ENCODE measurements at regions not wholly inside any gene's neighbourhood (a gene's known extent, or its start where the extent isn't known, plus 50 kb on each side); places are given as distances from the start of the nearest gene placed in this dataset.

GRCh38 chr12:30144777-30145683, 361.3 kb upstream of the TMTC1 start:
- Histone ChIP-seq H3K27me3 (replicated peaks; ENCODE audit: control insufficient read depth, insufficient read depth, low read length) (no peaks in the 10 kb centered on the region), H3K36me3 (ENCODE audit: control insufficient read depth, insufficient read depth, low read length) (no peaks in the 10 kb centered on the region), H3K4me3 (replicated peaks; ENCODE audit: low read depth, low read length) (no peak overlapping the region)
- TF ChIP-seq CTCF (IDR thresholded peaks at IDR 0.05; ENCODE audit: insufficient read depth, low read length, poor library complexity, severe bottlenecking), result no peak
- no peak for DNase-seq (ENCODE audit: extremely low read depth, insufficient read length)

- H3K36me3 ChIP-seq (ENCODE audit: control insufficient read depth, insufficient read depth, low read length), result no peaks in the 10 kb centered on the region
- H3K4me3 ChIP-seq (replicated peaks; ENCODE audit: low read depth, low read length), result no peak overlapping the region
- no peak for DNase-seq (ENCODE audit: extremely low read depth, insufficient read length)
- TF ChIP-seq CTCF (IDR thresholded peaks at IDR 0.05; ENCODE audit: insufficient read depth, low read length, poor library complexity, severe bottlenecking), result no peak
- no peaks in the 10 kb centered on the region for H3K27me3 ChIP-seq (replicated peaks; ENCODE audit: control insufficient read depth, insufficient read depth, low read length)
Observed at GRCh38 chr12:30142301-30142700, 358.6 kb upstream of the TMTC1 start.

GRCh38 chr12:30138483-30138882, 354.7 kb upstream of the TMTC1 start:
- no peak for TF ChIP-seq CTCF (IDR thresholded peaks at IDR 0.05; ENCODE audit: insufficient read depth, low read length, poor library complexity, severe bottlenecking)
- H3K4me3 ChIP-seq (replicated peaks; ENCODE audit: low read depth, low read length), result no peak overlapping the region
- no peak for DNase-seq (ENCODE audit: extremely low read depth, insufficient read length)
- H3K27me3 ChIP-seq (replicated peaks; ENCODE audit: control insufficient read depth, insufficient read depth, low read length), result no peaks in the 10 kb centered on the region
- no peaks in the 10 kb centered on the region for H3K36me3 ChIP-seq (ENCODE audit: control insufficient read depth, insufficient read depth, low read length)

GRCh38 chr12:30136696-30137095, 353.0 kb upstream of the TMTC1 start:
- H3K36me3 ChIP-seq (ENCODE audit: control insufficient read depth, insufficient read depth, low read length), result no peaks in the 10 kb centered on the region
- TF ChIP-seq CTCF (IDR thresholded peaks at IDR 0.05; ENCODE audit: insufficient read depth, low read length, poor library complexity, severe bottlenecking), result no peak
- no peak overlapping the region for H3K4me3 ChIP-seq (replicated peaks; ENCODE audit: low read depth, low read length)
- no peak for DNase-seq (ENCODE audit: extremely low read depth, insufficient read length)
- no peaks in the 10 kb centered on the region for H3K27me3 ChIP-seq (replicated peaks; ENCODE audit: control insufficient read depth, insufficient read depth, low read length)

GRCh38 chr12:30135776-30136175, 352.0 kb upstream of the TMTC1 start:
- no peak overlapping the region for H3K4me3 ChIP-seq (replicated peaks; ENCODE audit: low read depth, low read length)
- no peak for DNase-seq (ENCODE audit: extremely low read depth, insufficient read length)
- TF ChIP-seq CTCF (IDR thresholded peaks at IDR 0.05; ENCODE audit: insufficient read depth, low read length, poor library complexity, severe bottlenecking), result no peak
- no peaks in the 10 kb centered on the region for H3K27me3 ChIP-seq (replicated peaks; ENCODE audit: control insufficient read depth, insufficient read depth, low read length)
- no peaks in the 10 kb centered on the region for H3K36me3 ChIP-seq (ENCODE audit: control insufficient read depth, insufficient read depth, low read length)
